ENCODE measurements at regions not wholly inside any gene's neighbourhood (a gene's known extent, or its start where the extent isn't known, plus 50 kb on each side); places are given as distances from the start of the nearest gene placed in this dataset.

DNA sequence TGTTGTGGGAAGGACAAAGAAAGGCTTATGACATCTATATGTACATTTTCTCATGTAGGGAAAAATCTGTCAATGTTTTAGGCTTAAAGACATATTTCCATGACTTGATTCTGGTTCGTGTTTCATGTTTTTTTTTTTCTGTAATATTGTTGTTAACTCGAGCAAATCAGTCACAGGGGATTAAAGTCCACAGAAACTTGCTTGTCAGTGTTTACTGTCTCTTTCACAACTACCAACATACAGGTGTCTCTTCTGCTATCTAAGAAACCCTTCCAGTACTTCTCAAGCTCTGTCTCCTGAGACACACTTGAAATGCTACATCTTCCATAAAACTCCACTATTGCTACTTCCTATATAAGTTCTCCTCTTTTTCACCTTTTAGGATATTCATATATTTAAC lies 130.9 kb upstream of the SLITRK6 start (continued):
- TF ChIP-seq PTBP1 (IDR thresholded peaks at IDR 0.05; ENCODE audit: low read depth, low read length) = no peak
- no peak for TF ChIP-seq FOXK1 (CRISPR knock-in tag; IDR thresholded peaks at IDR 0.05; ENCODE audit: borderline replicate concordance)
- TF ChIP-seq ELF4 (CRISPR knock-in tag; IDR thresholded peaks at IDR 0.05) = no peak
- TF ChIP-seq, protein P1, sequence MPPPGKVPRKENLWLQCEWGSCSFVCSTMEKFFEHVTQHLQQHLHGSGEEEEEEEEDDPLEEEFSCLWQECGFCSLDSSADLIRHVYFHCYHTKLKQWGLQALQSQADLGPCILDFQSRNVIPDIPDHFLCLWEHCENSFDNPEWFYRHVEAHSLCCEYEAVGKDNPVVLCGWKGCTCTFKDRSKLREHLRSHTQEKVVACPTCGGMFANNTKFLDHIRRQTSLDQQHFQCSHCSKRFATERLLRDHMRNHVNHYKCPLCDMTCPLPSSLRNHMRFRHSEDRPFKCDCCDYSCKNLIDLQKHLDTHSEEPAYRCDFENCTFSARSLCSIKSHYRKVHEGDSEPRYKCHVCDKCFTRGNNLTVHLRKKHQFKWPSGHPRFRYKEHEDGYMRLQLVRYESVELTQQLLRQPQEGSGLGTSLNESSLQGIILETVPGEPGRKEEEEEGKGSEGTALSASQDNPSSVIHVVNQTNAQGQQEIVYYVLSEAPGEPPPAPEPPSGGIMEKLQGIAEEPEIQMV (tag; conservative IDR thresholded peaks at IDR 0.05; ENCODE audit: low read depth) = no peak
- TF ChIP-seq STAT5B (CRISPR knock-in tag; IDR thresholded peaks at IDR 0.05) = no peak
- TF ChIP-seq HNRNPUL1 (IDR thresholded peaks at IDR 0.05; ENCODE audit: low read length) = no peak

DNA sequence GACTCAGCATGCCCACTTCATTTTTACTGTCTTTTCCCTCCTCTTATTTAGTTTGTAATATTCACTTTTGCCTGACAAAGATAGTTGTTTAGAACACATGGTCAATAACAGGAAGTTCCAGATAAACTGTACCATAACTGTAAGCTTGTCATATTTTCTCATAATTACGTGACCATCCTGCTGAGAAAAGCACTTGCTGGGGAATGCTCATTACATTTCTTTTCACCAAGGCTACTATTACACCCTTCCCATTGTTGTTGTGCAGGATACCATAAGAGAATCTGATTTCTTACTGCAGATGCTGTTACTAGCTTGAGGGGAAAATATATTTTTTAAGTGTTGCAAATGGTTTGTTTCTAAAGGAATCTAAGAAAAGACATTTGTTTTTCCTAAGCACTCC lies 111.7 kb upstream of the SLITRK6 start:
- Histone ChIP-seq H3K9me3 (replicated peaks; ENCODE audit: control insufficient read depth, insufficient read depth, low read depth, low read length) (no peaks in the 10 kb centered on the region), H3K4me2 (ENCODE audit: insufficient read depth, low read length) (no peak overlapping the region), H2AFZ (ENCODE audit: low read depth, low read length) (no peak overlapping the region), H3K27me3 (ENCODE audit: control insufficient read depth in 2 of 2, insufficient read depth in 2 of 2, low read length in 2 of 2) (no peaks in the 10 kb centered on the region), H3K4me3 (no peak overlapping the region), H3K79me2 (ENCODE audit: control insufficient read depth, insufficient read depth, low read length) (no peaks in the 10 kb centered on the region), H3K27ac (ENCODE audit: extremely low read depth, low read depth, low read length) (no peak overlapping the region), H3K9ac (ENCODE audit: insufficient read depth in 1 of 2, low read depth in 2 of 2, low read length in 2 of 2) (no peak overlapping the region), H4K20me1 (replicated peaks; ENCODE audit: control insufficient read depth, insufficient read depth, low read length) (no peaks in the 10 kb centered on the region), H3K36me3 (ENCODE audit: control insufficient read depth, insufficient read depth, low read length) (no peaks in the 10 kb centered on the region), H3K4me1 (replicated peaks in 1 of 2; ENCODE audit: control insufficient read depth in 2 of 2, insufficient read depth in 2 of 2, low read length in 2 of 2) (no peaks in the 10 kb centered on the region), H3K9me1 (ENCODE audit: control insufficient read depth, insufficient read depth, low read length) (no peaks in the 10 kb centered on the region)
- in situ Hi-C loops (cut with MboI) (no loop called here), intact Hi-C loops (cut with micrococcal nuclease) (no loop called here)
- ChIA-PET CTCF (ENCODE audit: low intra/inter-chr PET ratio) (no interaction called here), POLR2A (no interaction called here)
- DNase-seq (ENCODE audit: extremely low read depth in 1 of 4, low spot score in 3 of 4) (no peak), FAIRE-seq (no peak), ATAC-seq (no peak)
- 13% methylated on average over 1 of the region's 1 CpG for WGBS (ENCODE audit: insufficient coverage, low coverage, missing lambda C conversion rate)
- BruUV-seq (replicated peaks) = no TSS peak
- TF ChIP-seq NR2F6 (CRISPR knock-in tag; IDR thresholded peaks at IDR 0.05) (no peak), ZNF175 (CRISPR knock-in tag; IDR thresholded peaks at IDR 0.05; ENCODE audit: low read depth) (no peak), CHD2 (IDR thresholded peaks at IDR 0.05; ENCODE audit: low read depth, low read length) (no peak), MAZ (CRISPR knock-in tag; conservative IDR thresholded peaks at IDR 0.05 in 1 of 2, IDR thresholded peaks at IDR 0.05 in 1 of 2) (no peak), CEBPB (tag; IDR thresholded peaks at IDR 0.05) (no peak), TAF7 (tag; IDR thresholded peaks at IDR 0.05) (no peak), ZNF589 (CRISPR knock-in tag; IDR thresholded peaks at IDR 0.05; ENCODE audit: low read depth) (no peak)
- TF ChIP-seq, protein P2, sequence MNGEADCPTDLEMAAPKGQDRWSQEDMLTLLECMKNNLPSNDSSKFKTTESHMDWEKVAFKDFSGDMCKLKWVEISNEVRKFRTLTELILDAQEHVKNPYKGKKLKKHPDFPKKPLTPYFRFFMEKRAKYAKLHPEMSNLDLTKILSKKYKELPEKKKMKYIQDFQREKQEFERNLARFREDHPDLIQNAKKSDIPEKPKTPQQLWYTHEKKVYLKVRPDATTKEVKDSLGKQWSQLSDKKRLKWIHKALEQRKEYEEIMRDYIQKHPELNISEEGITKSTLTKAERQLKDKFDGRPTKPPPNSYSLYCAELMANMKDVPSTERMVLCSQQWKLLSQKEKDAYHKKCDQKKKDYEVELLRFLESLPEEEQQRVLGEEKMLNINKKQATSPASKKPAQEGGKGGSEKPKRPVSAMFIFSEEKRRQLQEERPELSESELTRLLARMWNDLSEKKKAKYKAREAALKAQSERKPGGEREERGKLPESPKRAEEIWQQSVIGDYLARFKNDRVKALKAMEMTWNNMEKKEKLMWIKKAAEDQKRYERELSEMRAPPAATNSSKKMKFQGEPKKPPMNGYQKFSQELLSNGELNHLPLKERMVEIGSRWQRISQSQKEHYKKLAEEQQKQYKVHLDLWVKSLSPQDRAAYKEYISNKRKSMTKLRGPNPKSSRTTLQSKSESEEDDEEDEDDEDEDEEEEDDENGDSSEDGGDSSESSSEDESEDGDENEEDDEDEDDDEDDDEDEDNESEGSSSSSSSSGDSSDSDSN (IDR thresholded peaks at IDR 0.05; ENCODE audit: borderline replicate concordance in 1 of 2, low read depth in 2 of 2, low read length in 2 of 2) = no peak
- TF ChIP-seq, protein P3, sequence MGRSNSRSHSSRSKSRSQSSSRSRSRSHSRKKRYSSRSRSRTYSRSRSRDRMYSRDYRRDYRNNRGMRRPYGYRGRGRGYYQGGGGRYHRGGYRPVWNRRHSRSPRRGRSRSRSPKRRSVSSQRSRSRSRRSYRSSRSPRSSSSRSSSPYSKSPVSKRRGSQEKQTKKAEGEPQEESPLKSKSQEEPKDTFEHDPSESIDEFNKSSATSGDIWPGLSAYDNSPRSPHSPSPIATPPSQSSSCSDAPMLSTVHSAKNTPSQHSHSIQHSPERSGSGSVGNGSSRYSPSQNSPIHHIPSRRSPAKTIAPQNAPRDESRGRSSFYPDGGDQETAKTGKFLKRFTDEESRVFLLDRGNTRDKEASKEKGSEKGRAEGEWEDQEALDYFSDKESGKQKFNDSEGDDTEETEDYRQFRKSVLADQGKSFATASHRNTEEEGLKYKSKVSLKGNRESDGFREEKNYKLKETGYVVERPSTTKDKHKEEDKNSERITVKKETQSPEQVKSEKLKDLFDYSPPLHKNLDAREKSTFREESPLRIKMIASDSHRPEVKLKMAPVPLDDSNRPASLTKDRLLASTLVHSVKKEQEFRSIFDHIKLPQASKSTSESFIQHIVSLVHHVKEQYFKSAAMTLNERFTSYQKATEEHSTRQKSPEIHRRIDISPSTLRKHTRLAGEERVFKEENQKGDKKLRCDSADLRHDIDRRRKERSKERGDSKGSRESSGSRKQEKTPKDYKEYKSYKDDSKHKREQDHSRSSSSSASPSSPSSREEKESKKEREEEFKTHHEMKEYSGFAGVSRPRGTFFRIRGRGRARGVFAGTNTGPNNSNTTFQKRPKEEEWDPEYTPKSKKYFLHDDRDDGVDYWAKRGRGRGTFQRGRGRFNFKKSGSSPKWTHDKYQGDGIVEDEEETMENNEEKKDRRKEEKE (IDR thresholded peaks at IDR 0.05; ENCODE audit: borderline replicate concordance in 1 of 2, control insufficient read depth in 1 of 2, low read depth in 2 of 2, low read length in 1 of 2) = no peak

Data from K562 (cell line).